RWPE2 (cell line): ENCODE measurements at regions not wholly inside any gene's neighbourhood (a gene's known extent, or its start where the extent isn't known, plus 50 kb on each side); places are given as distances from the start of the nearest gene placed in this dataset.

Source experiments
- ATAC-seq: fragments of 200-7000 bp; cut with Tn5 transposase; 3 replicates; pipeline ENCODE4 v1.9.1; 2021; ENCODE audit warnings: low read depth
- DNase-seq: peaks from one replicate; pipeline ENCODE4 v3.0.0-alpha.2; 2020; ENCODE audit warnings: low spot score
- H3K27ac ChIP-seq: fragments of 450-650 bp; 2 replicates; pipeline ENCODE4 v1.5.1; 2017; ENCODE audit warnings: mild to moderate bottlenecking; ENCODE audit not compliant: poor library complexity, severe bottlenecking
- H3K27me3 ChIP-seq: fragments of 250-450 bp; sonication (Bioruptor Pico); 2 replicates; pipeline ENCODE4 v1.5.1; 2021; ENCODE audit warnings: mild to moderate bottlenecking, moderate library complexity; ENCODE audit not compliant: insufficient read depth, poor library complexity, severe bottlenecking
- H3K36me3 ChIP-seq: fragments of 250-450 bp; sonication (Bioruptor Pico); 2 replicates; pipeline ENCODE4 v1.5.1; 2020; ENCODE audit warnings: low read depth, mild to moderate bottlenecking, moderate library complexity
- H3K4me1 ChIP-seq: fragments of 250-450 bp; sonication (Bioruptor Pico); 2 replicates; pipeline ENCODE4 v1.5.1; 2021; ENCODE audit warnings: mild to moderate bottlenecking, moderate library complexity; ENCODE audit not compliant: insufficient read depth, poor library complexity, severe bottlenecking
- H3K4me3 ChIP-seq: fragments of 250-450 bp; sonication (Bioruptor Pico); 2 replicates; pipeline ENCODE4 v1.5.1; 2021; ENCODE audit warnings: mild to moderate bottlenecking, moderate library complexity; ENCODE audit not compliant: severe bottlenecking
- H3K9me3 ChIP-seq: fragments of 250-450 bp; sonication (Bioruptor Pico); 2 replicates; pipeline ENCODE4 v1.5.1; 2021; ENCODE audit warnings: mild to moderate bottlenecking, moderate library complexity; ENCODE audit not compliant: severe bottlenecking
- CTCF ChIP-seq: fragments of 450-650 bp; IDR thresholded peaks from one replicate; pipeline ENCODE4 v1.5.1; 2017; ENCODE audit warnings: mild to moderate bottlenecking, moderate library complexity; ENCODE audit not compliant: poor library complexity, severe bottlenecking

GRCh38 chr14:62071039-62071438 lies 308.8 kb downstream of the SNAPC1 start:
- Histone ChIP-seq H3K27ac (no peak overlapping the region), H3K9me3 (no peaks in the 10 kb centered on the region), H3K36me3 (no peaks in the 10 kb centered on the region), H3K4me1 (no peaks in the 10 kb centered on the region), H3K27me3 (no peaks in the 10 kb centered on the region), H3K4me3 (no peak overlapping the region)
- DNase-seq: no peak
- no peak for TF ChIP-seq CTCF
- no peak for ATAC-seq

DNA sequence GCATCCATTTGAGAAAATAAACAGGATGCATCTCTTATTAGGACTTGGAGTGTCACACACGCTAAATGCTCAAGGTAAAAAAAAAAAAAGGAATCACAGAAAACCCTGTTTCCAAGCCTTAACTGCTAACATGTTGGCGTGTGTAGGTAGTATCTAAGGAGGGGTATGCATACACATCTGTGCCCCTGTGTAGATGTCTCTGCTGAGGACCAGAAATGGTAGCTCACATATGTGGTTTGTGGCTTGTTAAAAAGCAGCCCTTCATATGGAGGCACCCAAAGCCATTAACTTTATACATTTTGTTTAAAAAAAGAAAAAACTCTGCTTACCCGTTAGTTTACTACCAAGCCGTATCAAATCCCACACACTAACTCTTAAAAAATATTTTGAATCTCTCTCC lies 314.1 kb downstream of the SNAPC1 start:
- DNase-seq (no peak), ATAC-seq (no peak)
- Histone ChIP-seq H3K4me1 (no peaks in the 10 kb centered on the region), H3K27ac (no peak overlapping the region), H3K4me3 (no peak overlapping the region), H3K27me3 (no peaks in the 10 kb centered on the region), H3K36me3 (no peaks in the 10 kb centered on the region), H3K9me3 (no peaks in the 10 kb centered on the region)
- no peak for TF ChIP-seq CTCF

GRCh38 chr14:62076825-62077605 lies 314.8 kb downstream of the SNAPC1 start:
- Histone ChIP-seq H3K4me1 (no peaks in the 10 kb centered on the region), H3K4me3 (no peak overlapping the region), H3K36me3 (no peaks in the 10 kb centered on the region), H3K9me3 (no peaks in the 10 kb centered on the region), H3K27me3 (no peaks in the 10 kb centered on the region), H3K27ac (no peak overlapping the region)
- ATAC-seq (no peak), DNase-seq (no peak)
- TF ChIP-seq CTCF: no peak

DNA sequence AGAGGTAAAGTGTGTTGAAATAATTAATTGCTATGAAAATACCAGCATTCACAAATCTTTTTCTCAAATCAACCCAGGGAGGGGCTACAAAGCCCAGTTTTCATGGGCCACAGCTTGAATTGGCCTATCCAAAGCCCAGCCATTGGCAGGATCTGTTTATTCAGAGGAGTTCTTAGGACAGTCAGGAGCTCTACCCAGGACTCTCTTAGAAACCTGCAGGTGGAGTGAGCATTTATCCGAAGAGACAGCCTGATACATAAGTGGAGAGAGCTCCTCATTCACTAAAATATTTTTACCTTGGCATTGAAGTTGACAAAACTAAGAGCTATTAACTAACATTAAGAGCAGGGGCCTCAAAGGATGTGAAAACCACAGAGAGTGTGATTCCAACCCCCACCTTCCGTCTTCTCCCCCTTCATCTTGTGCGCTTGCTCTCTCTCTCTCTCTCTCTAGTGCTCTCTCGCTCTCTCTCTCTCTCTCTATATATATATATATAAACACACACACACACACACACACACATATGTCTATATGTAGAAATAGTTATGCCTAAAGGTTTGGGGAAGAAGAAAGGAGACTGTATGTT lies 315.5 kb downstream of the SNAPC1 start:
- TF ChIP-seq CTCF: no peak
- no peaks in the 10 kb centered on the region for H3K4me1 ChIP-seq
- DNase-seq (no peak), ATAC-seq (no peak)
- H3K4me3 ChIP-seq: no peak overlapping the region
- H3K9me3 ChIP-seq: no peaks in the 10 kb centered on the region
- H3K36me3 ChIP-seq: no peaks in the 10 kb centered on the region
- no peaks in the 10 kb centered on the region for H3K27me3 ChIP-seq
- no peak overlapping the region for H3K27ac ChIP-seq

GRCh38 chr14:62079038-62079437 lies 316.8 kb downstream of the SNAPC1 start:
- no peak for ATAC-seq

More at GRCh38 chr14:62079038-62079437, 316.8 kb downstream of the SNAPC1 start:
- Histone ChIP-seq H3K4me3 (no peak overlapping the region), H3K27me3 (no peaks in the 10 kb centered on the region), H3K27ac (no peak overlapping the region), H3K9me3 (no peaks in the 10 kb centered on the region), H3K36me3 (no peaks in the 10 kb centered on the region), H3K4me1 (no peaks in the 10 kb centered on the region)
- TF ChIP-seq CTCF: no peak
- no peak for DNase-seq
